ENCODE measurements at regions not wholly inside any gene's neighbourhood (a gene's known extent, or its start where the extent isn't known, plus 50 kb on each side); places are given as distances from the start of the nearest gene placed in this dataset.
"Not testable (repeated sequence)": the region's sequence is repeated elsewhere in the genome, so short reads cannot be mapped to it uniquely, and the experiment has no call there.

DNA sequence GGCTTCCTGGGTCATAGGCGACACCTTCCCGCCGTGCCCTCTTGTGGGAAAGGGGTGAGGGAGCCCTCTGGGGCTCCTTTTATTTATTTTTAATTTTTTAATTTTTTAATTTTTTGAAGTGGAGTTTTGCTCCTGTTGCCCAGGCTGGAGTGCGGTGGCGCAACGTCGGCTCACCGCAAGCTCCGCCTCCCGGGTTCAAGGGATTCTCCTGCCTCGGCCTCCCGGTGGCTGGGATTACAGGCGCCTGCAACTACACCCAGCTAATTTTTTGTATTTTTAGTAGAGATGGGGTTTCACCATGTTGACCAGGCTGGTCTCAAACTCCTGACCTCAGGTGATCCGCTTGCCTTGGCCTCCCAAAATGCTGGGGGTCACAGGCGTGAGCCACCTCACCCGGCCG, 49.9 kb upstream of the ELFN1 start:
- not testable (repeated sequence) for H3K79me2 ChIP-seq (ENCODE audit: insufficient read depth, low read length); H4K20me1 ChIP-seq (ENCODE audit: insufficient read depth, low read length); H3K4me1 ChIP-seq (ENCODE audit: insufficient read depth, low read length); H3K9me3 ChIP-seq (ENCODE audit: low read depth, low read length); H3K27ac ChIP-seq (ENCODE audit: low read depth, low read length); H3K27me3 ChIP-seq (ENCODE audit: insufficient read depth, low read length); H2AFZ ChIP-seq (ENCODE audit: low read length); H3K36me3 ChIP-seq (ENCODE audit: insufficient read depth, low read length); H3K4me3 ChIP-seq (ENCODE audit: insufficient read depth, low read length); H3K4me2 ChIP-seq (ENCODE audit: insufficient read depth, low read length)
- peak; percentile 56 for DNase-seq (ENCODE audit: insufficient read length, low spot score, missing footprints)

DNA sequence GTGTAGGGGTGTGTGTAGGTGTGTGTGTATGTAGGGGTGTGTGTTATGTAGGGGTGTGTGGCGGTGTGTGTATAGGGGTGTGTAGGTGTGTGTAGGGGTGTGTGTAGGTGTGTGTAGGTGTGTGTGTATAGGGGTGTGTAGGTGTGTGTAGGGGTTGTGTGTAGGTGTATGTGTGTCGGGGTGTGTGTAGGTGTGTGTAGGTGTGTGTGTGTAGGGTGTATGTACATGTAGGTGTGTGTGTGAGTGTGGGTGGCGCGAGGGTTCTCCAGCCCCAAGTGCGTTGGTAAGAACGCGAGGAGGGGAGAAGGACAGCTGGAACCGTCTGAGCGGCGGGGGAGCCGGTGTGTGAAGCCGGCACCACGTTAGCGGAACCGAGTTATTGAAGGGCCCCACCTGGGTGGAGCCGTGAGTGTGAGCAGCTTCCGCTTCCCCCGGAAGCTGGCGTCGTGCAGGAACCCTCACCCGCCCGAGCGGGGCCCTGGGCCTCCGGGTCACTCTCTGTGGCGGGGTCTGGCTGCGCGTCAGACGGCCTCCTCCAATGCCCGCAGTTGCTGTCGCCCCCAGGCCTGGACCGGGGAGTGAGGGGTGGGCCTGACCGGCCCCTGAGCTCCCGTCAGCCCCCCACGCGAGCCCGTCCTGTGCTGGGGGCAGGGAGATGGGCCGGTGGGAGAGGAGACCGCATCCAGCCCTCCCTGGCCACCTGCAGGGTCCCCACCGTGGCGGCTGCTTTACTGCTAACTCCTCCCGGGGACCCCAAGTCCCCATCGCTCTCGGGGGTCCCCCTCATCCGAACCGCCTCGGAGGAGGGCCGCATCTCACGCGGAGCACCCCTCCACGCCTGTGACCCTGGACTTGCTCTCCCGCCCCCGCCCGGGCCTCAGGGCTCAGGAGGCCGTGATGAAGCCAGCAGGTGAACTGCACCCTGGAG, 49.6 kb upstream of the PSMG3 start:
- DNase-seq (ENCODE audit: insufficient read length, low spot score, missing footprints): peak; percentile 63
- Histone ChIP-seq H3K36me3 (ENCODE audit: insufficient read depth, low read length) (no peaks in the 10 kb centered on the region), H3K4me2 (ENCODE audit: insufficient read depth, low read length) (no peak overlapping the region), H3K27ac (ENCODE audit: low read depth, low read length) (no peak overlapping the region), H3K9me3 (ENCODE audit: low read depth, low read length) (no peaks in the 10 kb centered on the region), H3K4me1 (ENCODE audit: insufficient read depth, low read length) (no peaks in the 10 kb centered on the region), H2AFZ (ENCODE audit: low read length) (no peak overlapping the region), H3K79me2 (ENCODE audit: insufficient read depth, low read length) (no peaks in the 10 kb centered on the region), H4K20me1 (ENCODE audit: insufficient read depth, low read length) (no peaks in the 10 kb centered on the region), H3K27me3 (ENCODE audit: insufficient read depth, low read length) (peaks cover 8% of the 10 kb centered on the region), H3K4me3 (ENCODE audit: insufficient read depth, low read length) (no peak overlapping the region)
- TF ChIP-seq, protein P1, sequence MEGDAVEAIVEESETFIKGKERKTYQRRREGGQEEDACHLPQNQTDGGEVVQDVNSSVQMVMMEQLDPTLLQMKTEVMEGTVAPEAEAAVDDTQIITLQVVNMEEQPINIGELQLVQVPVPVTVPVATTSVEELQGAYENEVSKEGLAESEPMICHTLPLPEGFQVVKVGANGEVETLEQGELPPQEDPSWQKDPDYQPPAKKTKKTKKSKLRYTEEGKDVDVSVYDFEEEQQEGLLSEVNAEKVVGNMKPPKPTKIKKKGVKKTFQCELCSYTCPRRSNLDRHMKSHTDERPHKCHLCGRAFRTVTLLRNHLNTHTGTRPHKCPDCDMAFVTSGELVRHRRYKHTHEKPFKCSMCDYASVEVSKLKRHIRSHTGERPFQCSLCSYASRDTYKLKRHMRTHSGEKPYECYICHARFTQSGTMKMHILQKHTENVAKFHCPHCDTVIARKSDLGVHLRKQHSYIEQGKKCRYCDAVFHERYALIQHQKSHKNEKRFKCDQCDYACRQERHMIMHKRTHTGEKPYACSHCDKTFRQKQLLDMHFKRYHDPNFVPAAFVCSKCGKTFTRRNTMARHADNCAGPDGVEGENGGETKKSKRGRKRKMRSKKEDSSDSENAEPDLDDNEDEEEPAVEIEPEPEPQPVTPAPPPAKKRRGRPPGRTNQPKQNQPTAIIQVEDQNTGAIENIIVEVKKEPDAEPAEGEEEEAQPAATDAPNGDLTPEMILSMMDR (IDR thresholded peaks at IDR 0.05; ENCODE audit: extremely low read depth, low read depth, low read length): no peak
